HG03097 (cell line): ENCODE measurements at regions not wholly inside any gene's neighbourhood (a gene's known extent, or its start where the extent isn't known, plus 50 kb on each side); places are given as distances from the start of the nearest gene placed in this dataset.
A peak's percentile ranks its signal among the peaks of the same experiment; 100 is the strongest.

Source experiments
- ATAC-seq: cut with Tn5 transposase; IDR thresholded peaks from one replicate; pipeline ENCODE4 v1.9.1; 2021; ENCODE audit not compliant: unreplicated experiment, low FRiP score

GRCh38 chr10:52927678-52928077, 155.1 kb upstream of the MBL2 start:
- ATAC-seq: no peak

- no peak for ATAC-seq
These were observed 150.9 kb upstream of the MBL2 start for GRCh38 chr10:52923520-52923919.

- no peak for ATAC-seq
These were observed 146.2 kb upstream of the MBL2 start for GRCh38 chr10:52918714-52919305.

- ATAC-seq: no peak
These were observed 142.8 kb upstream of the MBL2 start for GRCh38 chr10:52915391-52915790.

GRCh38 chr10:52911163-52911562, 138.6 kb upstream of the MBL2 start:
- no peak for ATAC-seq

- no peak for ATAC-seq
These were observed 135.9 kb upstream of the MBL2 start for GRCh38 chr10:52908478-52908877.

GRCh38 chr10:52906046-52906445, 133.5 kb upstream of the MBL2 start:
- ATAC-seq: no peak

DNA sequence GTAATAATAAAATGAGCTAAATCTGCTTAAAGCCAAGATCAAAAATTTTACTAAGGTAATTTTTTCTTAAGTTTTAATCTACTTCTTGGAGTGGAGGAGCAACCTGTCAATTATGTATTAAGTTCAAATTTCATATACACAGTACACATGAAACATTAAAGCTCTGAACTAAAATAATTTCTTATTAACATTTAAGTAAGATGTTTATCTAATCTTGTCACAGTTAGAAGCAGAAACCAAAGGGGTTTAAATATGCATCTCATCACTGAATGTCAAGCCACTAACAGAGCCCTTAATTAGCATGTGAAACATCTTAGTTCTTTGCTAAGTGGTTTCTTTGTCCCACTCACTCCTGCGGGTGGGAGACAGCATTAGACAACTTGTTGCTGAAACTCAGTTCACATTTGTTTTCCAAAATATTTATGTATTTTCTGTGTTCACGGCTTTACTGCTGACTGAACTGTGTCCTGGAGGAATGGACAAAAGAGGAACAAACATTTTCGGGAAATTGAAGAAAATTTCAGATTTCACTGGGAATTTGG, 130.9 kb upstream of the MBL2 start:
- ATAC-seq: no peak

DNA sequence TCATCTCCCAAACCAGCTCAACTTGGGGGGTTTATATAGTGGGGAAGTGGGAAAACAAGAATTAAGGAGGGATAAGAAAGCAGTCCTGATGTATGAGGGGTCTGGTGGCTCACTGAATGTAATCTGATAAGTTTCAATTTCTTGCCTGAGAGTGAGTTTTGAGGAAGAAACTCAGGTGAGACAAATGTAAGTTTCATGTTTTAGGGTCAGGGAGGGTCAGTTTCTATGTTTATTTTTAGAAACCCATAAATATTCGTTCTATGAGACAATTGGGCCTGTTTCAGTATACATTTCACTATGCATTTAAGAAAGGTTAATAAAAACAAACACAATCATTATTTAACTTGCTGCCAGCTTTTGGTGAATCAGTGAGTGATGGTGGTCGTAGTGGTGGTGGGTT, 128.0 kb upstream of the MBL2 start:
- ATAC-seq: no peak

DNA sequence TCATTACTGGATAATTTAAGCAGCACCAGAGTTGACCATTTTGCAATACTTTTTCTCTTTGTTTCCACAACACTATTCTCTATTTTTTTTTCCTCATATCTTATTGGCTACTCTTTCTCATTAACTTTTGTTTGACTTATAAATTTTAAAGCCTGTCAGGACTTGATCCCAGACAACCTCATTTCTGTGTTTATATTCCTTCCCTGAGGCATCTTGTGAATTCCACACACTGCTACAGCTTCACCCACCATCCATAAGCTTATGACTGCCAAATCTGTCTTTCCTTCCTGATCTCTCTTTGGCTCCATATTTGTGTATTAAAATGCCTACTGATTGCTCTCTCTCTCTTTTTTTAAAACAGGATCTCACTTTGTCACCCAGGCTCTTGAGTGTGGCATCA, 124.6 kb upstream of the MBL2 start:
- no peak for ATAC-seq

DNA sequence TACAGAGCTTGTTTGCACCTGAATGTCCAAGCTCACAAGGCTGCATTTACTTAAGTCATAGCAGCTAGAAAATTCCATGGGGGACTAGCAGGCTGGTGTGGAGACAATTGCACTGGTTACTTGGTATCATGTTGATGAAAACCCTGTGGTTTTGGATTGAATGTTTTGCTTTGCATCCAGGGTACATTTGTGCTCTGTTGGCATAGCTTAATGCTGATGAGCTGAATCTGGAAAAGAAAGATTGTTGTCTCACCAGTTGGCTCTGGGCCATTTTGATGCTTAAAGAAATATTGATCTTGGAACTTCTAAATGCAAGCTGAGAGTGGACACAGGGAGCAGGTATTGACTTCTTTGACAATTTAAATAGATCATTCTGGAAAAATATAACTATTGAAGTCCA, 122.5 kb upstream of the MBL2 start:
- ATAC-seq: no peak

- ATAC-seq: no peak
These were observed 117.7 kb upstream of the MBL2 start for GRCh38 chr10:52890281-52890680.

DNA sequence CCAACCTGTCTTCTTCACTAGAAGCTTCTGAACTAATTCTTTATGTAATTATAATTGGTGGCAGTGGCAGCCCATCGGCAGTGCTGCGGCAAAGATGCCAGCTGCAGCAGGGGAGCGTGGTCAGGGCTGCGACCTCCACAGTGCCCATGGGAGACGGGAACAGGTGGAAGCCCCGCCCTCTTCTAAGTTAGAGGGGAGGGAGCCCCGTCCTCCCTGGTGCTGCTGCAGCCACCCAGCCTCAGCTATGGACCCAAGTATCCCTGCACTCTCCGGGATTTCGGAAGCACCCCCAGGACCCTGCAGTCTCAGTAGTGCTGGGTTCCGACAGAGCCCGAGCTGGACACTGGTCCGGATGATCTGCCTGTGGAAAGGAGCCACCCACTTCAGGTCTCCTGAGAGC, 117.0 kb upstream of the MBL2 start:
- no peak for ATAC-seq

GRCh38 chr10:52883996-52884871, 111.7 kb upstream of the MBL2 start:
- ATAC-seq: peak; percentile 98

- no peak for ATAC-seq
These were observed 106.7 kb upstream of the MBL2 start for GRCh38 chr10:52879091-52879807.

- no peak for ATAC-seq
These were observed 104.9 kb upstream of the MBL2 start for GRCh38 chr10:52877451-52877850.

DNA sequence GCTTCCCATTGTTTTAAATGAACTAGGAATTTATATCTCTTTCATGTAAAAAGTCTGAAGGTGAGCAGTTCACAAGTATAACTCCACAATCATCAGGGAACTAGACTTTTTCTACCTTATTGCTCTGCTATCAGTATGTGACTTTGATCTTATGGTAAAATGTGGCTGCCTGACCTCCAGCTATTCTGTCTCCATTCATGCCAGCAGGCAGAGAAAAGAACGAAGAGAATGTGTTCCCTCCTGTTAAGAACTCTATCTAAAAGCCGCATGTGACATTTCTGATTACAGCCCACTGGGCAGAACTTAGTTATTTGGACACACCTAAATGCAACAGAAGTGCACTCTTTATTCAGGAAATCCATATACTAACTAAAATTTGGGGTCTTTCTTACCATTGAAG, 102.8 kb upstream of the MBL2 start:
- ATAC-seq: no peak

- ATAC-seq: no peak
These were observed 102.0 kb upstream of the MBL2 start for GRCh38 chr10:52874581-52874980.

DNA sequence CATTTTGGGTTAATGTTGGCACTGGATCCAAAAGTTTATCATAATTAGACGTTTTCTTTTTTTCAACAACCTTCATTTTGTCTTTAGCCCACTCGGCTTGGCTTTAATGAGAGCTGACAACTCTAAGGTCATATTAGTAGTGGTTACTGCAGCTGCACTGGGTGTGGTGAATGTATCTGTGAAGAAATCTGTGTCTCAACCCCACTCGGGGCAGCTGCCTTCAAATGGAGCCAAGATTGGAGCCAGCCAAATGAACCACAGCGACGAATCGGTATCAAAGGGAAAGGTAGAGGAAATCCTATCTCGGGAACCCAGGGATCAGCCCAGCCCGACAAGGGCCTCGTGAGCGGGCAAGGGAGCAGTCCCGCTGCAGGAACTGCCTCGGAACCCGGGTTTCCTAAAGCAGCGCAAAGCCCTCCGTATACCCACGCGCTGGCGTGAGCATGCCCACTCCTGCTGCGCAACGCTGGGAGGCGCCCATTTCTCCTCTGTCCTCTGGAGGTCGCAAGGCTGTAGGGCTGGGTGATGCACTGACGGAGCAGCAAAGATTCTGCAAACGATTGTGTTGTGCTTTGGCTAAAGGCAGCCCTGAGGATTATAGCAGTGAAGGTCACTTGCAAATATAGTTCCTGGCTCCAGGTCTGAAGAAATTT, 98.7 kb upstream of the MBL2 start:
- ATAC-seq: no peak

GRCh38 chr10:52870562-52870961, 98.0 kb upstream of the MBL2 start:
- ATAC-seq: no peak

DNA sequence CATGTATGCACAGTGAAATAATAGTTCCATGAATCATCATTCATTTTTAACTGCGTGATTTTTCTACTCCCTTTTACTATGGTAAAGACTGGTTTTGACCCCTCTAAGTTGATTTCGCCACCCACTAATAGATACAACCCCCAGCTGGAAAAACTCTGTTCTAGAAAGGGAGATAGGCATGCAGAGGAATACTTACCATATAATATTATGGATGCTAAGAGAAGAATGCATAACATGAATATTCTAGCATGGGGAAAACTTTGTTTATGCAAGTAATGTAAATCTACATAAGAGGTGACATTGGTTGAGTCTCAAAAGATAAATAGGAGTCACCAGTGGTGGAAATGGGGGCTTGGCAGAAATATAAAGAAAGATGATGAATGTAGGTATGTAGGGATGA, 97.3 kb upstream of the MBL2 start:
- ATAC-seq: no peak
